HepG2 (cell line): ENCODE measurements at regions not wholly inside any gene's neighbourhood (a gene's known extent, or its start where the extent isn't known, plus 50 kb on each side); places are given as distances from the start of the nearest gene placed in this dataset.

ENCODE experiments used
- CBX1 ChIP-seq: IDR thresholded peaks from one replicate; pipeline ENCODE4 v1.6.1; 2016; ENCODE audit warnings: antibody characterized with exemption, low read depth
- CTCF ChIP-seq: sonication (generic); formaldehyde crosslinking; IDR thresholded peaks from 2 replicates; pipeline ENCODE4 v1.5.0; 2020; ENCODE audit warnings: mild to moderate bottlenecking, missing genetic modification reagents, moderate library complexity
- FIP1L1 ChIP-seq: fragments of 200-400 bp; formaldehyde crosslinking; IDR thresholded peaks from 2 replicates; pipeline ENCODE4 v1.6.1; 2018; ENCODE audit warnings: low read depth, mild to moderate bottlenecking, low read length, moderate library complexity, borderline replicate concordance; ENCODE audit not compliant: insufficient read depth
- FOXA3 ChIP-seq: IDR thresholded peaks from 2 replicates; pipeline ENCODE4 v1.6.1; 2016; ENCODE audit warnings: missing genetic modification reagents, missing compliant biosample characterization
- HNF4G ChIP-seq, 2 experiments: sonication (generic) in 1 of 2; formaldehyde crosslinking in 1 of 2; IDR thresholded peaks; 2 replicates each; pipeline versions ENCODE4 v1.4.0 to v1.6.1; 2011 to 2020; ENCODE audit warnings: borderline replicate concordance in 2 of 2, low read depth in 2 of 2, mild to moderate bottlenecking in 2 of 2, low read length in 1 of 2, missing genetic modification reagents in 1 of 2, moderate library complexity in 1 of 2
- HOMEZ ChIP-seq: IDR thresholded peaks from 2 replicates; pipeline ENCODE4 v1.6.1; 2016; ENCODE audit warnings: low read depth
- KDM6A ChIP-seq: IDR thresholded peaks from 2 replicates; pipeline ENCODE4 v1.6.1; 2016; ENCODE audit warnings: low read depth
- MED13 ChIP-seq: sonication (generic); formaldehyde crosslinking; IDR thresholded peaks from 2 replicates; pipeline ENCODE4 v1.5.0; 2020; ENCODE audit warnings: missing genetic modification reagents
- MED8 ChIP-seq: sonication (generic); formaldehyde crosslinking; IDR thresholded peaks from 2 replicates; pipeline ENCODE4 v1.8.1; 2023; ENCODE audit warnings: mild to moderate bottlenecking, missing genetic modification reagents; ENCODE audit not compliant: insufficient replicate concordance
- MTF2 ChIP-seq: sonication (generic); formaldehyde crosslinking; IDR thresholded peaks from 2 replicates; pipeline ENCODE4 v1.5.0; 2020; ENCODE audit warnings: missing genetic modification reagents, borderline replicate concordance
- MXD4 ChIP-seq: IDR thresholded peaks from 2 replicates; pipeline ENCODE4 v1.6.1; 2016; ENCODE audit warnings: mild to moderate bottlenecking, missing biosample characterization, missing genetic modification reagents
- NR2F2 ChIP-seq: IDR thresholded peaks from 2 replicates; pipeline ENCODE4 v1.6.1; 2012; ENCODE audit warnings: low read depth, inconsistent platforms, borderline replicate concordance
- SNRNP70 ChIP-seq: fragments of 200-400 bp; formaldehyde crosslinking; IDR thresholded peaks from 2 replicates; pipeline ENCODE4 v1.6.1; 2017; ENCODE audit warnings: mild to moderate bottlenecking, low read depth, low read length, moderate library complexity
- ZNF263 ChIP-seq: sonication (generic); formaldehyde crosslinking; IDR thresholded peaks from 2 replicates; pipeline ENCODE4 v1.4.0; 2020; ENCODE audit warnings: missing genetic modification reagents
- ZNF34 ChIP-seq: sonication (generic); formaldehyde crosslinking; IDR thresholded peaks from 2 replicates; pipeline ENCODE4 v1.4.0; 2020; ENCODE audit warnings: mild to moderate bottlenecking, missing genetic modification reagents, borderline replicate concordance
- ZNF615 ChIP-seq: sonication (generic); formaldehyde crosslinking; IDR thresholded peaks from 2 replicates; pipeline ENCODE4 v1.5.0; 2020; ENCODE audit warnings: mild to moderate bottlenecking, missing genetic modification reagents, borderline replicate concordance
- ZNF691 ChIP-seq: sonication (generic); formaldehyde crosslinking; IDR thresholded peaks from 2 replicates; pipeline ENCODE4 v1.4.0; 2020; ENCODE audit warnings: missing genetic modification reagents, low read depth, mild to moderate bottlenecking, borderline replicate concordance
- ZNF761 ChIP-seq: sonication (generic); formaldehyde crosslinking; conservative IDR thresholded peaks from 2 replicates; pipeline ENCODE4 v1.4.0; 2020; ENCODE audit warnings: mild to moderate bottlenecking, missing genetic modification reagents
- ZSCAN31 ChIP-seq: sonication (generic); formaldehyde crosslinking; IDR thresholded peaks from 2 replicates; pipeline ENCODE4 v1.5.0; 2020; ENCODE audit warnings: low read depth, mild to moderate bottlenecking, missing genetic modification reagents
- TF ChIP-seq, protein P1 (sequence below): sonication (generic); formaldehyde crosslinking; IDR thresholded peaks from 2 replicates; pipeline ENCODE4 v1.5.1; 2020; ENCODE audit warnings: missing genetic modification reagents, mild to moderate bottlenecking, borderline replicate concordance
- TF ChIP-seq, protein P2 (sequence below): sonication (generic); formaldehyde crosslinking; IDR thresholded peaks from 2 replicates; pipeline ENCODE4 v1.4.0; 2020; ENCODE audit warnings: missing genetic modification reagents, borderline replicate concordance

GRCh38 chr17:13420878-13421277 lies 180.9 kb downstream of the HS3ST3A1 start (continued):
- TF ChIP-seq MED13 (CRISPR knock-in tag), result no peak
- TF ChIP-seq FIP1L1, result no peak
- no peak for TF ChIP-seq NR2F2
- TF ChIP-seq CTCF (CRISPR knock-in tag), result no peak
- 0 out of 2 replicates have a peak, but pooled peaks have one; percentile 30 for TF ChIP-seq ZNF761
- 0 out of 2 replicates have a peak, but pooled peaks have one; percentile 72 for TF ChIP-seq ZNF615 (CRISPR knock-in tag)
- TF ChIP-seq SNRNP70, result no peak
- no peak for TF ChIP-seq CBX1
- TF ChIP-seq HOMEZ (CRISPR knock-in tag), result peak; percentile 96
- TF ChIP-seq, protein P1, sequence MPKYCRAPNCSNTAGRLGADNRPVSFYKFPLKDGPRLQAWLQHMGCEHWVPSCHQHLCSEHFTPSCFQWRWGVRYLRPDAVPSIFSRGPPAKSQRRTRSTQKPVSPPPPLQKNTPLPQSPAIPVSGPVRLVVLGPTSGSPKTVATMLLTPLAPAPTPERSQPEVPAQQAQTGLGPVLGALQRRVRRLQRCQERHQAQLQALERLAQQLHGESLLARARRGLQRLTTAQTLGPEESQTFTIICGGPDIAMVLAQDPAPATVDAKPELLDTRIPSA, result no peak
- TF ChIP-seq HNF4G (IDR thresholded peaks at IDR 0.05; ENCODE audit: borderline replicate concordance, low read depth, low read length), result 0 out of 2 replicates have a peak, but pooled peaks have one; percentile 10
- TF ChIP-seq HNF4G (CRISPR knock-in tag; IDR thresholded peaks at IDR 0.05; ENCODE audit: borderline replicate concordance, low read depth), result no peak
- no peak for TF ChIP-seq ZSCAN31
- TF ChIP-seq, protein P2, sequence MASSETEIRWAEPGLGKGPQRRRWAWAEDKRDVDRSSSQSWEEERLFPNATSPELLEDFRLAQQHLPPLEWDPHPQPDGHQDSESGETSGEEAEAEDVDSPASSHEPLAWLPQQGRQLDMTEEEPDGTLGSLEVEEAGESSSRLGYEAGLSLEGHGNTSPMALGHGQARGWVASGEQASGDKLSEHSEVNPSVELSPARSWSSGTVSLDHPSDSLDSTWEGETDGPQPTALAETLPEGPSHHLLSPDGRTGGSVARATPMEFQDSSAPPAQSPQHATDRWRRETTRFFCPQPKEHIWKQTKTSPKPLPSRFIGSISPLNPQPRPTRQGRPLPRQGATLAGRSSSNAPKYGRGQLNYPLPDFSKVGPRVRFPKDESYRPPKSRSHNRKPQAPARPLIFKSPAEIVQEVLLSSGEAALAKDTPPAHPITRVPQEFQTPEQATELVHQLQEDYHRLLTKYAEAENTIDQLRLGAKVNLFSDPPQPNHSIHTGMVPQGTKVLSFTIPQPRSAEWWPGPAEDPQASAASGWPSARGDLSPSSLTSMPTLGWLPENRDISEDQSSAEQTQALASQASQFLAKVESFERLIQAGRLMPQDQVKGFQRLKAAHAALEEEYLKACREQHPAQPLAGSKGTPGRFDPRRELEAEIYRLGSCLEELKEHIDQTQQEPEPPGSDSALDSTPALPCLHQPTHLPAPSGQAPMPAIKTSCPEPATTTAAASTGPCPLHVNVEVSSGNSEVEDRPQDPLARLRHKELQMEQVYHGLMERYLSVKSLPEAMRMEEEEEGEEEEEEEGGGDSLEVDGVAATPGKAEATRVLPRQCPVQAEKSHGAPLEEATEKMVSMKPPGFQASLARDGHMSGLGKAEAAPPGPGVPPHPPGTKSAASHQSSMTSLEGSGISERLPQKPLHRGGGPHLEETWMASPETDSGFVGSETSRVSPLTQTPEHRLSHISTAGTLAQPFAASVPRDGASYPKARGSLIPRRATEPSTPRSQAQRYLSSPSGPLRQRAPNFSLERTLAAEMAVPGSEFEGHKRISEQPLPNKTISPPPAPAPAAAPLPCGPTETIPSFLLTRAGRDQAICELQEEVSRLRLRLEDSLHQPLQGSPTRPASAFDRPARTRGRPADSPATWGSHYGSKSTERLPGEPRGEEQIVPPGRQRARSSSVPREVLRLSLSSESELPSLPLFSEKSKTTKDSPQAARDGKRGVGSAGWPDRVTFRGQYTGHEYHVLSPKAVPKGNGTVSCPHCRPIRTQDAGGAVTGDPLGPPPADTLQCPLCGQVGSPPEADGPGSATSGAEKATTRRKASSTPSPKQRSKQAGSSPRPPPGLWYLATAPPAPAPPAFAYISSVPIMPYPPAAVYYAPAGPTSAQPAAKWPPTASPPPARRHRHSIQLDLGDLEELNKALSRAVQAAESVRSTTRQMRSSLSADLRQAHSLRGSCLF (CRISPR knock-in tag), result no peak
- no peak for TF ChIP-seq ZNF691 (CRISPR knock-in tag)
- TF ChIP-seq FOXA3 (CRISPR knock-in tag), result peak; percentile 99
- no peak for TF ChIP-seq MTF2 (CRISPR knock-in tag)
- no peak for TF ChIP-seq ZNF263 (CRISPR knock-in tag)
- no peak for TF ChIP-seq MXD4 (CRISPR knock-in tag)
- peak; percentile 51; the same call in 1 of the 2 replicates for TF ChIP-seq KDM6A (CRISPR knock-in tag)
- no peak for TF ChIP-seq ZNF34 (CRISPR knock-in tag)
- no peak for TF ChIP-seq MED8
